ENCODE measurements at regions not wholly inside any gene's neighbourhood (a gene's known extent, or its start where the extent isn't known, plus 50 kb on each side); places are given as distances from the start of the nearest gene placed in this dataset.

GRCh38 chr6:97461218-97461617 is 178.2 kb upstream of the MMS22L start:
- Mint-ChIP-seq H3K27ac (ENCODE audit: unreplicated experiment) (no peak overlapping the region), H3K9me3 (no peaks in the 10 kb centered on the region), H3K36me3 (ENCODE audit: low read depth) (no peaks in the 10 kb centered on the region), H3K4me1 (peaks cover 30% of the 10 kb centered on the region), H3K27me3 (ENCODE audit: low read depth) (no peaks in the 10 kb centered on the region), H3K4me3 (no peak overlapping the region)
- no peak for DNase-seq (ENCODE audit: low read depth, low spot score)
- no peak for TF ChIP-seq CTCF (conservative IDR thresholded peaks at IDR 0.05)

GRCh38 chr6:97462031-97462430 is 179.0 kb upstream of the MMS22L start:
- Mint-ChIP-seq H3K36me3 (ENCODE audit: low read depth) (no peaks in the 10 kb centered on the region), H3K4me1 (peaks cover 37% of the 10 kb centered on the region), H3K9me3 (no peaks in the 10 kb centered on the region), H3K4me3 (no peak overlapping the region), H3K27ac (ENCODE audit: unreplicated experiment) (no peak overlapping the region), H3K27me3 (ENCODE audit: low read depth) (no peaks in the 10 kb centered on the region)
- TF ChIP-seq CTCF (conservative IDR thresholded peaks at IDR 0.05) = no peak
- DNase-seq (ENCODE audit: low read depth, low spot score) = no peak

GRCh38 chr6:97462938-97463598 is 180.1 kb upstream of the MMS22L start:
- TF ChIP-seq CTCF (conservative IDR thresholded peaks at IDR 0.05) = no peak
- H3K27me3 Mint-ChIP-seq (ENCODE audit: low read depth) = no peaks in the 10 kb centered on the region
- no peak overlapping the region for H3K4me3 Mint-ChIP-seq
- H3K27ac Mint-ChIP-seq (ENCODE audit: unreplicated experiment) = no peak overlapping the region
- peaks cover 37% of the 10 kb centered on the region for H3K4me1 Mint-ChIP-seq
- H3K36me3 Mint-ChIP-seq (ENCODE audit: low read depth) = no peaks in the 10 kb centered on the region
- H3K9me3 Mint-ChIP-seq = no peaks in the 10 kb centered on the region
- no peak for DNase-seq (ENCODE audit: low read depth, low spot score)

DNA sequence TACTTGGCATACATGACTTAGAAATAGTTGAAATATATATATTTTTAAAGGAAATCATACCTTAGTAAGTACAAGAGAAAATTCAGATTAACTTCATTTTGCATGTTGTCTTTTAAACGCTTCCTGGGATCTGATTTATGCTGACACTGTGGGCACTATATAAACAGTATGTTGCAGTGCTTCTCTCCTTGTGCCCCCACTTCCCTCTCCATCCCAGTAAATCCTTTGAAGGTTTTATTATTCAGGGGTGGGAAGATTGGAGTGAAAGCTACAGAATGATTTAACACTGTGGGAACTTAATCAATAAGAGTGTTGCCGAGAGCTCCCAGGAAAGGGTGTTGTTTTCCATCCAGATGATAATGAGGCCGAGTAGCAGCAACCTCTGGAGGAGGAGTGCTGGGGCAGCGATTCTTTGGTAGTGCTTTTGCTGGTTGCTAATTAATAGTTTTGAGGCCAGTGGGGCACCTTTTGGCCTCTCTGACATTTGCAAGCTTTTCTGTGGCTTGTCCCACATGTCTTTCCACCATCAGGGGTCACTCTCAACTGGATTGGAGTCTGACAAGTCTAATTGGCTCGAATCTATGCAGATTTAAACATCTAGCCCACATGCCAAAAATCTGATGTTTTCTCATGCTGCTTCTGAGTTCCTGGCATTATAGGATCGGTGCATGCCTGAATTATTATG is 183.0 kb upstream of the MMS22L start:
- H3K4me3 Mint-ChIP-seq = peak overlapping the region; percentile 35
- H3K4me1 Mint-ChIP-seq = peaks cover 31% of the 10 kb centered on the region
- no peak for DNase-seq (ENCODE audit: low read depth, low spot score)
- no peaks in the 10 kb centered on the region for H3K9me3 Mint-ChIP-seq
- TF ChIP-seq CTCF (conservative IDR thresholded peaks at IDR 0.05) = no peak
- H3K27me3 Mint-ChIP-seq (ENCODE audit: low read depth) = no peaks in the 10 kb centered on the region
- H3K36me3 Mint-ChIP-seq (ENCODE audit: low read depth) = no peaks in the 10 kb centered on the region
- no peak overlapping the region for H3K27ac Mint-ChIP-seq (ENCODE audit: unreplicated experiment)

DNA sequence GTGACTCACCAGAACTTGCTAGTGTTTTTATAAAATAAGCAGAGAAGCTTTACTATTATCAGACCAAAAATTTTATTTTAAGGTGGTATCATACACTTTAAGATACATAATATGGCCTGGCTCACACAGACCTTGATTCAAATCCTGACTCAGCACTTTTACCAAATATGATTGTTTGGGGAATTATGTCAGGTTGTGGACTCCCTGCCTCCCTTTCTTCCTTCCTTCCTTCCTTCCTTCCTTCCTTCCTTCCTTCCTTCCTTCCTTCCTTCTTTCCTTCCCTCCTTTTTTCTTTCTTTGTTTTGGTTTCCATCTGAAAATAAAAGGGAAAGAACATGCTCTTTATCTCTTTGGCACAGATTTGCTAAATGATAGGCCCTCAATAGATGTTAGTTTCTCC is 186.0 kb upstream of the MMS22L start:
- Mint-ChIP-seq H3K4me1 (peaks cover 14% of the 10 kb centered on the region), H3K36me3 (ENCODE audit: low read depth) (no peaks in the 10 kb centered on the region), H3K9me3 (no peaks in the 10 kb centered on the region), H3K27ac (ENCODE audit: unreplicated experiment) (no peak overlapping the region), H3K4me3 (no peak overlapping the region), H3K27me3 (ENCODE audit: low read depth) (no peaks in the 10 kb centered on the region)
- TF ChIP-seq CTCF (conservative IDR thresholded peaks at IDR 0.05) = no peak
- DNase-seq (ENCODE audit: low read depth, low spot score) = no peak
